ENCODE measurements at regions not wholly inside any gene's neighbourhood (a gene's known extent, or its start where the extent isn't known, plus 50 kb on each side); places are given as distances from the start of the nearest gene placed in this dataset.

DNA sequence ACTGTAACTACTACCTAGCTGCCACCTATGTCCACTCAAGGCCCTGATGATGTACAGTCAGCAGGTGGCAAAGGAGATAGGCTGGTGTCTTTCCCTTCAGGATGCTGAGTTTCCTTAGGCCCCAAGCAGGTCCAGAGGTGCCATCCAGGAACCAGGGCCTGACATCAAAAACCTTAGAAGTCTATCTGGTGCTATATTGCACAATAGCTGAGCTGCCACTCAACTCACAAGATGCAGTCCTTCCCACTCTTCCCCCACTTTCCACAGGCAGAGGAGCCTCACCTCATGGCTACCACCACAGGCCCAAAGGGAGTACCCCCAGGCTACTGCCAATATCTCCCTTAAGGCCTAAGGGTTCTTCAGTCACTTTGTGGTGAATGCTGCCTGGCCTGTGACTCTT is 83.9 kb upstream of the ZNF827 start:
- no peak for DNase-seq

DNA sequence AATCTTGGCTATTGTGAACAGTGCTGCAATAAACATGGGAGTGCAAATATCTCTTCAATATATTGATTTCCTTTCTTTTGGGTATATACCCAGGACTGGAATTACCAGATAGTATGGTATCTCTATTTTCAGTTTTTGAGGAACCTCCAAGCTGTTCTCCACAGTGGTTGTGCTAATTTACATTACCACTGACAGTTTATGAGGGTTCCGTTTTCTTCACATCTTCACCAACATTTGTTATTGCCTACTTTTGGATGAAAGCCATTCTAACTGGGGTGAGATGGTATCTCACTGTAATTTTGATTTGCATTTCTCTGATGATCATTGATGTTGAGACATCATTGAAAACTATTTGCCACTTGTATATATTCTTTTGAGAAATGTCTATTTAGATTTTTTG is 79.6 kb upstream of the ZNF827 start:
- DNase-seq = no peak

DNA sequence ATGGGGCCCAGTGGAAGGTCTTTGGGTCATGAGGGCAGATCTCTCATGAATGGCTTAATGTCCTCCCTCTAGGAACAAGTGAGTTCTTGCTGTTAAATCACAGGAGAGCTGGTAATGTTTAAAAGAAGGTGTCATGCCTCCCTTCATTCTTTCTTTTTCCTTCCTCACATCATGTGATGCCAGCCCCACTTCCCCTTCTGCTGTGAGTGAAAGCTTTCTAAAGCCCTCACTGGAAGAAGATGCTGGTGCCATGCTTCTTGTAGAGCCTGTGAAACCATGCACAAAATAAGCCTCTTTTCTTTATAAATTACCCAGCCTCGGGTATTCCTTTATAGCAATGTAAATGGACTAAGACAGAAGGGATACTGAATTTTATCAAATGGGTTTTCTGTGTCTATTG is 66.1 kb upstream of the ZNF827 start:
- no peak for DNase-seq

DNA sequence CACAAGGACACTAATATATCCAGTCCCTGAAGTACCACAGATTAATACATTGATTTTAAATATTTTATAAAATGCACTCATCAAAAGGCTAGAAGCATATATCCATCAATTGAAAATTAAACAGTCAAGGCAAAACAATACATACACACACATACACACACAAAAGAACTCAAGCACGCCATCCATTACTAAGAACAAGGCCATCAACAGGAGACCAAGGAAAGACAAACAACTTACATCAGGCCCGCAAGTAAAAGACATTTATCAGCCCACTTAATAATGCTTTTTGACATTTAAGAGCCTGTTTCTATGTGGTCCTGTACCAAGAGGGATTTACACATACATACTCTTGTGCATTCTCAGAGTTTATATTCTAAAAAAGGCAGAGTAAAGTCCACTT is 50.0 kb upstream of the ZNF827 start:
- DNase-seq = no peak

All from CD4-positive, alpha-beta T cell treated with Interleukin-4 for 1 hour (primary cell).